DND-41 (cell line): ENCODE measurements at regions not wholly inside any gene's neighbourhood (a gene's known extent, or its start where the extent isn't known, plus 50 kb on each side); places are given as distances from the start of the nearest gene placed in this dataset.

Experiments
- CTCF ChIP-seq: IDR thresholded peaks from 2 replicates; pipeline ENCODE4 v1.5.1; 2012; ENCODE audit warnings: borderline replicate concordance, low read length, moderate library complexity, mild to moderate bottlenecking; ENCODE audit not compliant: poor library complexity, severe bottlenecking; ENCODE audit errors: extremely low read depth
- EZH2 ChIP-seq: IDR thresholded peaks from 3 replicates; pipeline ENCODE4 v1.6.1; 2012; ENCODE audit warnings: borderline replicate concordance, low read depth, mild to moderate bottlenecking, moderate library complexity, low read length, inconsistent platforms; ENCODE audit not compliant: severe bottlenecking

GRCh38 chr10:89853781-89854191 lies 152.4 kb downstream of the KIF20B start:
- no peak for TF ChIP-seq CTCF
- no peak for TF ChIP-seq EZH2
